A549 (cell line): ENCODE measurements at regions not wholly inside any gene's neighbourhood (a gene's known extent, or its start where the extent isn't known, plus 50 kb on each side); places are given as distances from the start of the nearest gene placed in this dataset.

Experiments
- ATAC-seq, 2 experiments: fragments of 200-7000 bp in 1 of 2; fragments of >200 bp in 1 of 2; cut with Nextera tagmentation in 1 of 2; cut with Tn5 transposase in 1 of 2; 3 replicates each; pipeline versions ENCODE4 v1.8.0 to v1.9.1; 2018 to 2020; ENCODE audit warnings: mild to moderate bottlenecking in 1 of 2, moderate library complexity in 1 of 2
- CTCF ChIA-PET: fragments of 300-600 bp; sonication (Branson Sonifier 250); formaldehyde crosslinking; extraction: SDS; loops from one replicate; lab custom pipeline; 2021; ENCODE audit warnings: antibody characterized with exemption, inconsistent platforms; lab: Yijun Ruan, JAX
- POLR2A ChIA-PET: fragments of 350-600 bp; formaldehyde crosslinking; extraction: SDS; loops from one replicate; lab custom pipeline; 2021; ENCODE audit warnings: antibody characterized with exemption, inconsistent platforms; lab: Yijun Ruan, JAX
- DNase-seq, 2 experiments: peaks; one replicate each; pipeline versions ENCODE4 v3.0.0 to v3.0.0-alpha.2; 2011 to 2016; ENCODE audit warnings: low read depth in 1 of 2, low spot score in 1 of 2
- FAIRE-seq: peaks from 2 replicates; lab custom pipeline; 2011; peaks lifted over from hg19 to GRCh38; lab: Jason Lieb, UNC
- H3K27ac ChIP-seq, 2 experiments: fragments of >200 bp; sonication (Bioruptor Twin); formaldehyde crosslinking; 3 replicates each; pipeline ENCODE4 v1.5.1; 2016 to 2017
- H3K4me1 ChIP-seq: fragments of >200 bp; sonication (Bioruptor Twin); formaldehyde crosslinking; 3 replicates; pipeline ENCODE4 v1.6.1; 2016
- H3K4me2 ChIP-seq: fragments of >200 bp; sonication (Bioruptor Twin); formaldehyde crosslinking; 3 replicates; pipeline ENCODE4 v1.6.1; 2016
- H3K4me3 ChIP-seq: fragments of >200 bp; sonication (Bioruptor Twin); formaldehyde crosslinking; 3 replicates; pipeline ENCODE4 v1.5.1; 2016
- H3K9me3 ChIP-seq: fragments of >200 bp; sonication (Bioruptor Twin); formaldehyde crosslinking; 3 replicates; pipeline ENCODE4 v1.6.1; 2016
- FOSL2 ChIP-seq, 2 experiments: fragments of 450-650 bp in 1 of 2; fragments of >200 bp in 1 of 2; sonication (Bioruptor Twin) in 1 of 2; formaldehyde crosslinking; IDR thresholded peaks; 2 replicates each; pipeline versions ENCODE4 v1.5.0 to v1.6.1; 2016 to 2020; ENCODE audit warnings: mild to moderate bottlenecking in 1 of 2, moderate library complexity in 1 of 2
- HDAC2 ChIP-seq: fragments of 200-600 bp; sonication (generic); IDR thresholded peaks from 2 replicates; pipeline ENCODE4 v1.6.1; 2016
- HEYL ChIP-seq: fragments of 250-450 bp; sonication (Bioruptor Pico); IDR thresholded peaks from 2 replicates; pipeline ENCODE4 v1.8.0; 2021; ENCODE audit warnings: mild to moderate bottlenecking, moderate library complexity
- HOXB13 ChIP-seq: fragments of 250-450 bp; sonication (Bioruptor Pico); IDR thresholded peaks from 2 replicates; pipeline ENCODE4 v1.5.0; 2020; ENCODE audit warnings: low read depth, mild to moderate bottlenecking, moderate library complexity
- HOXB5 ChIP-seq: fragments of 250-450 bp; sonication (Bioruptor Pico); IDR thresholded peaks from 2 replicates; pipeline ENCODE4 v1.5.0; 2020; ENCODE audit warnings: mild to moderate bottlenecking, moderate library complexity
- JUN ChIP-seq, 2 experiments: fragments of >200 bp; sonication (Bioruptor Twin); formaldehyde crosslinking; IDR thresholded peaks; 2 replicates in 1 of 2; 3 replicates in 1 of 2; pipeline ENCODE4 v1.6.1; 2016 to 2017
- KDM5A ChIP-seq: fragments of 200-600 bp; sonication (generic); IDR thresholded peaks from 2 replicates; pipeline ENCODE4 v1.6.1; 2016; ENCODE audit warnings: antibody characterized with exemption, mild to moderate bottlenecking
- NR3C1 ChIP-seq: fragments of >200 bp; sonication (Bioruptor Twin); formaldehyde crosslinking; IDR thresholded peaks from 3 replicates; pipeline ENCODE4 v1.6.1; 2017
- RAD21 ChIP-seq, 2 experiments: fragments of >200 bp in 1 of 2; sonication (Bioruptor Twin) in 1 of 2; formaldehyde crosslinking in 1 of 2; IDR thresholded peaks in 1 of 2; conservative IDR thresholded peaks in 1 of 2; 2 replicates in 1 of 2; 3 replicates in 1 of 2; pipeline ENCODE4 v1.6.1; 2012 to 2018; ENCODE audit warnings: inconsistent platforms in 1 of 2
- SREBF2 ChIP-seq: fragments of 450-650 bp; IDR thresholded peaks from 2 replicates; pipeline ENCODE4 v1.6.1; 2014; ENCODE audit warnings: mild to moderate bottlenecking, moderate library complexity
- ZNF302 ChIP-seq: fragments of 250-450 bp; sonication (Bioruptor Pico); IDR thresholded peaks from 2 replicates; pipeline ENCODE4 v1.9.0; 2021; ENCODE audit warnings: inconsistent platforms, mild to moderate bottlenecking, moderate library complexity
- WGBS: methylation state at CpG from one replicate; pipeline ENCODE4 v1.1.6; 2017; ENCODE audit errors: missing lambda C conversion rate; 5-methylcytosine and 5-hydroxymethylcytosine counted together
- TF ChIP-seq, protein P1 (sequence below): fragments of 450-650 bp; IDR thresholded peaks from 2 replicates; pipeline ENCODE4 v1.6.1; 2014; ENCODE audit warnings: antibody characterized with exemption
- TF ChIP-seq, protein P2 (sequence below): IDR thresholded peaks from 2 replicates; pipeline ENCODE4 v1.6.1; 2012
- TF ChIP-seq, protein P3 (sequence below): fragments of 250-450 bp; sonication (Bioruptor Pico); IDR thresholded peaks from 2 replicates; pipeline ENCODE4 v1.5.0; 2021; ENCODE audit warnings: mild to moderate bottlenecking, moderate library complexity, borderline replicate concordance
- TF ChIP-seq, protein P4 (sequence below): fragments of 250-450 bp; sonication (Bioruptor Pico); IDR thresholded peaks from 2 replicates; pipeline ENCODE4 v1.5.0; 2020; ENCODE audit warnings: low read depth, mild to moderate bottlenecking, moderate library complexity

DNA sequence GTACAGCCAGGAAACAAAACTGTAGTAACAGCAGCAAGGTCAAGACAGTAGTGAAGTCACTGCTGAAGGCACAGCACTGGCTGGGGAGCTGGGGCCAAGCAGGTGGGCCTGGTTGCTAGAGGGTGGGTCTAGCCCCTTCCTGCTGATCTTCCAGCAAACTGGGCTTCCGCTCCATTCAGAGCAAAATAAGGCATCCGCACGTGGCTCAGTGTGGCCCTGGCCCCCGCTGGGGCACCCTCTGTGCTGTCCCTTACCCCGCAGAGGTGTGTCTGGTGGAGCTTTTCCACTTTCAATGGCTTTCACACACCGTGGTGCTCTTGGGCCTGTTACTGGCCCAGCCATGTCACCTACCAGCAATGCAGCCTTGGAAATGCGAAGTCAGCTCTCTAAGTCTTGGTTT lies 162.4 kb upstream of the B3GAT1 start (continued):
- no peak for TF ChIP-seq RAD21 (conservative IDR thresholded peaks at IDR 0.05 in 1 of 2, IDR thresholded peaks at IDR 0.05 in 1 of 2)
- no peak for TF ChIP-seq HDAC2
- TF ChIP-seq, protein P1, sequence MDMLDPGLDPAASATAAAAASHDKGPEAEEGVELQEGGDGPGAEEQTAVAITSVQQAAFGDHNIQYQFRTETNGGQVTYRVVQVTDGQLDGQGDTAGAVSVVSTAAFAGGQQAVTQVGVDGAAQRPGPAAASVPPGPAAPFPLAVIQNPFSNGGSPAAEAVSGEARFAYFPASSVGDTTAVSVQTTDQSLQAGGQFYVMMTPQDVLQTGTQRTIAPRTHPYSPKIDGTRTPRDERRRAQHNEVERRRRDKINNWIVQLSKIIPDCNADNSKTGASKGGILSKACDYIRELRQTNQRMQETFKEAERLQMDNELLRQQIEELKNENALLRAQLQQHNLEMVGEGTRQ = no peak
- TF ChIP-seq, all 56 proteins: peak for 0

DNA sequence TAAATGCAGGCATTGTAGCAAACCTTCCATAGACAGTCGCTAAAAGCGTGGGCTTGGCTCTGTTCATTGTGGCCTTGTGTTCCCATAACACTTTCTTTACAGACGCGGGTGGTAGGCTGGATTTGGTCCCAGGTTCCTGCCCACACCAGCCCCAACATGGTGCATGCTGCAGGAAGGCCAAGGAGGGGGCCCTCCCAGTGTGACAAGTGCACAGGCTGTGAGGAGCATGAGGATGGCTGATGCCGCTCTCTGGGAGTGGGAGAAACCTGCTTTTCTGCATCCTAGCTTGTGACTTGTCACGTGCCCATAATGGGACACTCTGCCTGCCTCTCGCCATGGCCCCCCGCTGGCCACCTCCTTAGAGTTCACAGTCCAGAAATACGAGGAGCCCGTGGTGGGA lies 161.8 kb upstream of the B3GAT1 start:
- ATAC-seq (no peak), DNase-seq (no peak), FAIRE-seq (no peak)
- Histone ChIP-seq H3K4me1 (no peaks in the 10 kb centered on the region), H3K4me3 (no peak overlapping the region), H3K4me2 (no peak overlapping the region), H3K27ac (no peak overlapping the region), H3K9me3 (no peaks in the 10 kb centered on the region)
- TF ChIP-seq KDM5A = no peak
- TF ChIP-seq ZNF302 (CRISPR knock-in tag) = no peak
- no peak for TF ChIP-seq FOSL2 (IDR thresholded peaks at IDR 0.05)
- no peak for TF ChIP-seq FOSL2 (CRISPR knock-in tag; IDR thresholded peaks at IDR 0.05)
- no peak for TF ChIP-seq SREBF2
- TF ChIP-seq, protein P2, sequence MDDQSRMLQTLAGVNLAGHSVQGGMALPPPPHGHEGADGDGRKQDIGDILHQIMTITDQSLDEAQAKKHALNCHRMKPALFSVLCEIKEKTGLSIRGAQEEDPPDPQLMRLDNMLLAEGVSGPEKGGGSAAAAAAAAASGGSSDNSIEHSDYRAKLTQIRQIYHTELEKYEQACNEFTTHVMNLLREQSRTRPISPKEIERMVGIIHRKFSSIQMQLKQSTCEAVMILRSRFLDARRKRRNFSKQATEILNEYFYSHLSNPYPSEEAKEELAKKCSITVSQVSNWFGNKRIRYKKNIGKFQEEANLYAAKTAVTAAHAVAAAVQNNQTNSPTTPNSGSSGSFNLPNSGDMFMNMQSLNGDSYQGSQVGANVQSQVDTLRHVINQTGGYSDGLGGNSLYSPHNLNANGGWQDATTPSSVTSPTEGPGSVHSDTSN = no peak
- no peak for TF ChIP-seq JUN (IDR thresholded peaks at IDR 0.05)
- no peak for TF ChIP-seq HEYL (CRISPR knock-in tag)
- no peak for TF ChIP-seq HDAC2
- no peak for TF ChIP-seq HOXB5
- 7% methylated on average over 7 of the region's 10 CpGs for WGBS
- CTCF ChIA-PET = no interaction called here
- POLR2A ChIA-PET = no interaction called here

DNA sequence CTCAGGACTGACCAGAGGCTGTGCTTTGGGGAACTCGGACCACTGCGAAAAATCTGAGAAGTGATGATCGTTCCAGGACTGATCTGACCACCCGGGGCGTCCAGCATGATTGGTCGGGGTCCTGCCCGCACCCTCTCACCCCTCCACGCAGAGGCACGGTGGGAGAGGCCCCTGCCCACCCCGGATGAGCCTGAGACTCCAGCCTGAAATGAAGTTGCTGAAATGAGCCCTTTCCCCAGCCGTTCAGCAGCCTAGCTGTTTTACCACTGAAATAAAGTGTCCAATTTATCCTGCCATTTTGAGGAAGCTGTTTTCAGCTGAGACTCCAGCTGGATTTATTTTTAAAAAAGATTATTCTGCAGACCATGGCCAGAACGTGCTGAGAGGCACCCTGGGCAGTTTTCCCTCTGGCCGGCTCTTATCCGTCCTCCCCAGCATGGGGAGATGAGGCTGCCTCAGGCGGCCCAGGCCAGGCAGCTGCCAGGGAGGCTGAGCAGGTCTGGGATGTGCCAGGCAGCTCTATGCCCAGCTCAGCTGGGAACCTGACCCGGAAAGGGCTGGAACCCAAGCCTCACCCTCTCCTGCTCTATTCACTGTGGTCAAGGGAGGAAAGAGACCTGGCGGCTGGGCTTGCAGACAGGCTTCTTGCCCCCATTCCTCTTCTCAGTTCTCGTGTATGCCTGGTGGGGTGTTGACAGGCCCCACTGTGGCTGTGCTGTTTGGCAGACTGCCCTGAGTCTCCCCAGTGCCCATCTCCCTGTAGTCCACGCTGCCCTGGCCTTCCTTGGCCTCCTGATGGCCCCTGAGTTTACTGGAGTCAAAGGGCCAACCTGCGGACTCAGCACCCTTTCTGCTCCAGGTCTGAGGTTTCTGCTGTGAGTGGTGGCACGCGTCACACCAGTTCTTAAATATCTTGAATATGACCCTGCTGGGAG lies 161.0 kb upstream of the B3GAT1 start:
- Histone ChIP-seq H3K4me3 (no peak overlapping the region), H3K27ac (no peak overlapping the region), H3K4me2 (no peak overlapping the region), H3K9me3 (no peaks in the 10 kb centered on the region), H3K4me1 (no peaks in the 10 kb centered on the region)
- no peak for ATAC-seq
- ChIA-PET POLR2A (no interaction called here), CTCF (no interaction called here)
- no peak for DNase-seq
- no peak for FAIRE-seq
- 50% methylated on average over 9 of the region's 22 CpGs for WGBS
- TF ChIP-seq, protein P3, sequence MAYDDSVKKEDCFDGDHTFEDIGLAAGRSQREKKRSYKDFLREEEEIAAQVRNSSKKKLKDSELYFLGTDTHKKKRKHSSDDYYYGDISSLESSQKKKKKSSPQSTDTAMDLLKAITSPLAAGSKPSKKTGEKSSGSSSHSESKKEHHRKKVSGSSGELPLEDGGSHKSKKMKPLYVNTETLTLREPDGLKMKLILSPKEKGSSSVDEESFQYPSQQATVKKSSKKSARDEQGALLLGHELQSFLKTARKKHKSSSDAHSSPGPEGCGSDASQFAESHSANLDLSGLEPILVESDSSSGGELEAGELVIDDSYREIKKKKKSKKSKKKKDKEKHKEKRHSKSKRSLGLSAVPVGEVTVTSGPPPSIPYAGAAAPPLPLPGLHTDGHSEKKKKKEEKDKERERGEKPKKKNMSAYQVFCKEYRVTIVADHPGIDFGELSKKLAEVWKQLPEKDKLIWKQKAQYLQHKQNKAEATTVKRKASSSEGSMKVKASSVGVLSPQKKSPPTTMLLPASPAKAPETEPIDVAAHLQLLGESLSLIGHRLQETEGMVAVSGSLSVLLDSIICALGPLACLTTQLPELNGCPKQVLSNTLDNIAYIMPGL (CRISPR knock-in tag) = no peak

DNA sequence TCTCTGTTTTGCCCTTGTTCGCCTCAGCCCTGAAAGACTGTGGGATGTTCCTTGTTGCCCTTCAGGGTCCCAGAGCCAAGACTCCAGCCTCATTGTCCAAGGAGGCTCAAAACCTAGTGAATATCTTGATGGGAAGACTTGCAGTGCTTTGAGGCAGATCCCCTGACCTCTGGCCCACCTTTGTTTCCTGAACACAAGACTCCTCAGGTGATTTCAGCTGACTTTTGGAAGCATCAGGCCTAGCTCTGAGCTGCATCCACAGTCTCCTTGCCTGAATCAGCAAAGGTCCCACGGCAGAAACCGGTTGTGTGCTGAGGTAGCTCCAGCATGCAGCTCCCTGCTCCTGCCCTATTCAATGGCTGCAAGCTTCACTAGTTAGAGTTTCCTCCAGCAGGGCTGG lies 159.3 kb upstream of the B3GAT1 start:
- 58% methylated on average over 1 of the region's 3 CpGs for WGBS
- CTCF ChIA-PET = no interaction called here
- no peak overlapping the region for H3K4me3 ChIP-seq
- POLR2A ChIA-PET = no interaction called here
- FAIRE-seq (no peak), ATAC-seq (no peak), DNase-seq (no peak)
- H3K9me3 ChIP-seq = no peaks in the 10 kb centered on the region
- H3K4me1 ChIP-seq = no peaks in the 10 kb centered on the region
- TF ChIP-seq, protein P3 (CRISPR knock-in tag) = no peak
- TF ChIP-seq, protein P4, sequence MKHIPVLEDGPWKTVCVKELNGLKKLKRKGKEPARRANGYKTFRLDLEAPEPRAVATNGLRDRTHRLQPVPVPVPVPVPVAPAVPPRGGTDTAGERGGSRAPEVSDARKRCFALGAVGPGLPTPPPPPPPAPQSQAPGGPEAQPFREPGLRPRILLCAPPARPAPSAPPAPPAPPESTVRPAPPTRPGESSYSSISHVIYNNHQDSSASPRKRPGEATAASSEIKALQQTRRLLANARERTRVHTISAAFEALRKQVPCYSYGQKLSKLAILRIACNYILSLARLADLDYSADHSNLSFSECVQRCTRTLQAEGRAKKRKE (CRISPR knock-in tag) = no peak
- TF ChIP-seq NR3C1 = no peak
- TF ChIP-seq HOXB13 (CRISPR knock-in tag) = no peak
- TF ChIP-seq FOSL2 (IDR thresholded peaks at IDR 0.05) = no peak
- no peak for TF ChIP-seq FOSL2 (CRISPR knock-in tag; IDR thresholded peaks at IDR 0.05)
- H3K27ac ChIP-seq = no peak overlapping the region
- no peak overlapping the region for H3K4me2 ChIP-seq
